C1 segment of cervical spinal cord (tissue), 14 donors: ENCODE measurements at regions not wholly inside any gene's neighbourhood (a gene's known extent, or its start where the extent isn't known, plus 50 kb on each side); places are given as distances from the start of the nearest gene placed in this dataset.

Experiments used
- DNase-seq, 14 donors: peaks; one replicate each; lab custom pipeline; 2025; lab: John Stamatoyannopoulos, UW

DNA sequence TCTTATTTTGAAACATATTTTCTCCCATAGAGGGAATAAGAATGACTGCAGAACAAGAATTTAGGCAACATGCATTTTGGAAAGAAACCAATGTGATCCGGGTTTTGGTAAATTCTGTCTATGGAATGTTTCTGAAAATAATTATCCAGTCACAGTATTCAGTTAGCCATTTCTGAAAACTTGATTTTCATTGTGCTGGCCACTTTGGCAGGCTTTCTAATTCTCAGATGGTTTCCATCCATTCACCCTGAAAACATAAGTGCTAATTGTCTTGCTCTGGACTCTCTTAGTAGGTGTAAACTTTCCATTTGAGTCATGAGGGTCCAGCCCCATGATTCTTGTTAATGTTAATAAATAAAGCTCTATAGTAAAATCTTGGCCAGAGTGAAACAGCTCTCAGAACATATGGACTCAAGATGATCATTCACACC is 176.5 kb downstream of the RBM43 start:
- DNase-seq, result no peak

DNA sequence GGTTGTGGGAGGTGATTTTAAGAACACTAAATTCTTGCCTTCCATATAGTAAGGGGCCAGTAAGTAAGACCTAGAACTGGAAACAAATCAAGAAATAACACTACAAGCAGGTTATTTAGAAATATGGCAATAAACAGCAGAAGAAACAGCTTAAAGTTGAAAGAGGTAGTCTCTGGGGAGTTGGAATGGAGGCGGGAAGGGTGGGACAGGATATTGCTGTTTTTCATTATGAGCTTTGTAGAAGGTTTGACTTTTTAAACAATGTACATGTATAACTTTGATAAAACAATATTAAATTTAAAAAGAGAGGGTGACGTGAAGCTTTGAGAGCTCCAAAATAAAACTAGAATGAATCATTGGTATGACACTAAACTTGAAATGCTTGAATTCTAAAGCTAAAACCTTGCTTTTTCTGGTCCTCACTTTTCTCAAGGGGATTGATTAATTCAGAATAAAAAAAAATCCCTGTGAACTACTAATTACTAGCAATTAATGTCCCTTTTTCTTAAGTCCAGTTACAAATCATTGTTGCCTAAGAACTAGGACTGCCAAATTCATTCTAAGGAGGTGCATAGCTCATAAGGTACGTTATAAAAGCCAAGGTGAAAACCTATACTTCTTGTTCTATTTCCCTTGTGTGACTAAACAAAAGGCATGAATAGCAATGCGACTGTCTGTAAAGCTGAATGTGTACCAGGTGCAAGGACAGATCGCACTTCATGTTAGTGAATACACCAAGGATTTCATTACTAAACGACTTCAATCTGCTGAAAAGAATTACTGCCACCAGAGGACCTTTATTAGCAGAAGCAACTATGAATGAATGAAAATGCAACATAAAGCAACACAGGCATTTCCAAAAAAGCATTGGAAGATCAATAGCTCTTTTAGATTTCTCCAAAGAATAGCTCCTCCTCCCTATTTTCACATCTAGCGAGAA is 177.5 kb downstream of the RBM43 start:
- no peak for DNase-seq

DNA sequence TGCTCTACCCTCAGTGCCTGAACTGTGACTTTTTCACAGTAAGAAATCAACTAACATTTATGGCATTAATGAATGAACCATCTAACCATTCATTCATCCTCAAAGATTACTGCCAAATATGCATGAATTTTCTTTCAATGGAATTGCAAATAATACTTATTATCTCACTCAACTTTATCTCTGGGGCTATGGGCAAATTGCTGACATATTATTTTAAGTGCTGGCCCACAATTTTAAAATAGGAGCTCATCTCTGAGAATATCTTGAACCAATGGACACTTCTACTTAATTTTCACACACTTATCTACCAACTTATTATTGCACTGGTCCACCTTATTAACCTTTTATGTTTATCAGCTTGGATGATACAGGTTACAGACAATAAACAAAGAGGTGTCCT is 182.8 kb downstream of the RBM43 start:
- no peak for DNase-seq

DNA sequence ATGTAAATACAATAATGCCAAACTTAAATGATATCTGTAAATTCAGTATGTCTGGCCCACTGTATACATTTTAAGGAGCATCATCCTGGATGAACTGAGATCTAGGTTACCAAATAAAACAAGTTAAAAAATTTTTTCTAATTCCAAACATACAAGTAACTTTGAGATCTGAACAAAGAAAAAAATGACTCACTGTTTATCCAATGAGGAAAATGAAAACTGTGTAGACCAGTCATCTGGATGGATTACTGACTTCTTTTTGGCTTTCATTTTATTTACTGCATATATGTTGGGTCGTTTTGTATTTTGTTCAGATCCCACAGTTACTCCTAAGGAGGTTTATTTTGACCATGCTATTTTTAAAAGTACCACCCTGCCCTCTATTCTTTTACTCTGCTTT is 189.8 kb downstream of the RBM43 start:
- DNase-seq, result no peak

DNA sequence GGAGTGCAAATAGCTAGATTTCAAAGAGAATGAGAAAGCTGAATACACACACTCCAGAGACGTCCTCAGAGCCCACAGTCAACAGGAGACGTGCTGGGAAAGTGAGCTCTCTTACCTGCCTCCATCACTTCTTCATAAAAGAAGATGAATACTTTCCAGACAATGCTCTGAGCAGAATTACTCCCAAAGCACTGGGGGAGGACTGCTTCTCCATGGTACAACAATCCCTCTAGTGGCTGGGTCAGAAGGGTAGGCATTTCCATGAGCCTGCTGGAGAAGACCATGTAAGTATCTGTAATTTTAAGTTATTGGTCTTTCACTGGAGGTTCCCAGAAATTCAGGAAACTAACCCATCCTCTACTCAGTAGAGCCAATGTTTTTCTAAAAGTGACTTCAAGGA is 190.3 kb downstream of the RBM43 start:
- no peak for DNase-seq

DNA sequence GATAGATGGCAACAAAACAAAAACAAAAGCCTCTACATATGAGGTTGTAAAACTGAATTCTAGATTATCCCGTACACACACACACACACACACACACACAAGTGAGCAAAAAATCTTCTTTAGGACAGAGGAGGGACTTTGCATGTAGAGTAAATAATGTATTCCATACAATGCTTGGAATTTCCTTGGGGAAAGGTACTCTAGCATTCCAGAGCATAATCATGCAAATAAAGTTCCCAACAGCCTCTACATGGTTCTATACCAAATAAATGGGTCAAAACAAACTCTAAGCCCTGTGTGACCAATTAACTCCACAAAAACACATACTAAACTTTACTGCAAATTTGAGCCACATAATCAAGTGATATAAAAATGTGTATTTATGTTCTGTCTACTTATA is 191.4 kb downstream of the RBM43 start:
- DNase-seq, result no peak

DNA sequence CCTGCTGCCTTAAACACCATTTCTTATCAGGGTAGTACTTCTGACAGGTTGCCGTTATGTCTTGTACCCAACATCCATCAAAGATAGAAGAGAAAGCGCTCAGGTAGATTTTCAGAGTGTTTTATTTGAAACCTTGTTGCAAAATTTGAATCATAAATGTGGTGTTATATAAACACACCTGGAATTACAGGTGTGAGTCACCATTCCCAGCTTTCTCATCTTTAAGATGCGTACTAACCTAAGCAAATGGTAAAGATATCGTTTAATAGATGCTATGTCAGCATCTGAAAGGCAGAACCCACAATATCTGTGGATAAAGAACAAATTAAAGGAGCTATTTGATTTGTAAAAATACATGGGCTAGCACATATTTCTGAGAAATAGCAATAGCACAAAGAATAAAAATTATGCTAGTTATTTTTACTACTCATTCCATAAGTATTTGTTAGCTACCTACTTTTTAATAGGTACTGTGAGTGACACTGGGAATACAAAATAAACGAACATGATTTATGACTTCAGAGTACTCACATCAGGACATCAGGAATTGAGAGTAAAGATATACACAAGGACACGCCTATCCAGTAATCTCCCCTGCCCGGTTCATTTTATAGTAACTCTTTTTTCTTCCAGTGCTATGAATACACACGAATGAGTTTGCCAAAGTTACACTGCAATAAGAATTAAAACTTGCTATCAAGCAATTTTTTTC is 193.8 kb downstream of the RBM43 start:
- no peak for DNase-seq

DNA sequence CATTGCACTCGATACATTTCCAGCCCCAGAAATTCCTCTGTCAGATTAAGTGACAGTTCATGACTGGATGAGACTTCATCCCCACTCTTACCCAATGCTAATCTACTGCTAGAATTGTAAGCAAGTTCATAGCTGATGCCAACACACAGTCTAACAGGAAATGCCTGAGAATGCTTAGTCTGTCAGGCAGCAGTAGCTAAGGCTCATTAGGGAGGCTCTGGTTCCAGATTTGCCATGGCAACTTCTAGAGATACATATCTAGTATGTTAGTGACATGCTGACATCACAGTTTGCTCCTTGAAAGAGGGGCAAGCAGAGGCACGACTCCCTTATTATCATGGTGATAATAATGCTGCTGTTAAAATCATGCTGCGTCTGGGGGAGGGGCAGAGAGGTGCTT is 198.4 kb downstream of the RBM43 start:
- no peak for DNase-seq

DNA sequence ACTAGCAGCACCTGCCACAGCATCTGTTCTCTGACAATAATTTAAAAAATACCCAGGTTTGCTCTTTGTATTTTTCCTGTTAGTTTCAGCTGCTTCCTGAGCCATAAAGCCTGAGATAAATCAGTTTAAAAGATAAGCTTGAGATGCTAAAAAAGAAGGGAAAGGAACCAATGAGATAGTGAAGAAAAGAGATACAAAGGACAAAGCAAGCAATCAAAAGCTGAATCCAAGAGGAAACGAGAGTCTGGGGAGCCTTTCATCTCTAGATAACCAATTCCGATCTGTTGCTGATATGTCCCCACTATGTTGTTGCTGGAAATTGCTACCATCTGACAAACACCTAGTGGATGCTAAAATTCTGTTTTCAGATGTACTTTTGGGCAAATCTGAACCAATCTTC is 201.4 kb downstream of the RBM43 start:
- DNase-seq, result no peak

DNA sequence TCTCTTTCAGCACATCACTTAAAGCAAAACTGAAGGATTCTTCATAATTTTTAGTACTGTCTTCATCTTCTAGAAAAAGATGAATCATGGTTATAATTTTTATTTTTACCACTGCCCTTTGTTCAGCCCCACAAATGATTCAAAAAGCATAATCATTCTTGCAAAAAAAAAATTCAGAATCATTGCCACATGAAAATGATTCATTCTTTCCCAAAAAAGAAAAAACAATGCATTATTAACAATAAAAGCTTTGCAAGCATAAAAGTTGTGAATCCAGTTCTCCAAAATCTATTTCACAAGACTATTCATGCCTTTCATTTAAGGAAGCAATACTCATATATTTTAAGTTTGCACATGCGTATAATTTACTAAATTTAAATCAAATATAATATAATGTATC is 204.8 kb downstream of the RBM43 start:
- no peak for DNase-seq

DNA sequence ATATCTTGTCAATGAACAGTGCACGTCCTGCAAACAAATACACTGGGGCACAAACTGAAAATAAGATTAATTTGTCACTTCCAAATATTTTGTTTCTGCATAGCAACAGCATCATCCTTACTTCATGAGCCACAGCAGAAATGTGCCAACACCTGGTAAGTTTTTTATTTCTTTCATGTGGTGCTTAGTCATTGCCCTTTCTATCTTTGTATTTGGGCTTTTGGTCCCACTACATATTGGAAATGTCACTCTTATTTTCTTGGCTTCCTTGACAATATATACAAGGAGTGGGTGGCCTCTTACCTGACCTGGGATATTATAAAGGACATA is 208.0 kb downstream of the RBM43 start:
- DNase-seq, result no peak

DNA sequence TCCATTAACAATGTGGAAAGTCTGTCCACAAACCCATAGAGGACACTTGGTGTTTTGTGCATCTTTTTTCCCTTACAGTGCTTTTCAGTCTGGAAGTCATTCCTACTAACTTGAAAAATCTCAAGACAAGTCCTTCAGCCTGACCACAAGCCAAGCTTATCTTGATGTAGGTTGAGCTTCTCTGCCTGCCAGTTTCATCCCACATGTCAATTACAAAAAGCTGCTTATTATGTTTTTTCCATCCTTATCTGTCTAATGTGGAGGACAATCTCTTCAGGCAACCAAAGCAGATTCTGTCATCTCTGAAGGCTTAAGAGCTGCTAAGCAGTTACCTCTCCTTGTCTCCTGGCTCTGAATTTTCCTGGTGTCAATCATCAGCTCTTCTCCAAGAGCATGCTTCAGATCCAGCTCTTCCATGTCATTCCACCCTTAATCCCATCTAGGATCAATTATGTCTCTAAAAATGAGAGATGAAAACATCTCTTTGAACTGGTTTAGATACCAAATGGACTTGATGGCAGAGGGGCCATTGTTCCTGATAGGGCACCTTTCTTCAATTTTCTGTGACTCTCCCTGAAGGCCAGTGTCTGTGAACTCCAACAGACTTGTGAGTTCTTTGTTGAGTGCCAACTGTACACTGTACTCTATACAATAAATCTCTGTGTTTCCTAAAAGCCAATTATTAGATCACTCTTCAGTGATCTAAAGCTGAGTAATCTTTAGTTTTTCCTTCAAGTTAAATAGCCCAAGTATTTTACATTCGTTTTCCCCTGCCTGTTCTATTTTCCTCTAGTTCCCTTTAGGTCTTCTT is 208.6 kb downstream of the RBM43 start:
- no peak for DNase-seq

DNA sequence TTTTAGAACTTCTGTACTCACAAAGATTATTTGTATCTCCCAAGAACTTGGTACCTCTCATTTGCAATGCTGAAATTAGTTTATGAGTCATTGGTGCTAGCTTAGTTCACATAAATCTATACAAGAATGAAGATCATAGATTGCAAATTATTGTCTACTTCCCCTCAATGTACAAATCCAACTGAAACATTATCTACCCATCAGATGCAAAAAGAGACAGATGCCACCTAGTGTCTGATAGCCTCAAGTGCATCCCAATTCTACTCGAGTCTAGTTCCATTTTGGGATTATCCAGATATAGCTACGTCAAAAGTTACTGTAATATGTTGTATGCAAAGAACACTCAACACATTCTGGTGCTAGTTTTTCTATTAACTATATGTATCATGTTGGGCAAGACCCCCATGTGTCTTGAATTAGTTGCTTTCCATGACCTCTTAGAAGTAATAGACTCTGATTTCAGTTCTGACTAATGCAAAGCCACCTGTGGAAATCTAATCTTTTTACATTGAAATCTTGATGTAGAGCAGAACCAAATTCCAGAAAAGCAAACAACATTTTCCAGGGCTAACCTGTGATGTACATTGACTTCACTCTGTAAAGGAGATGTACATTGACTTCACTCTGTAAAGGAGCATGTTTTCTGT is 210.0 kb downstream of the RBM43 start:
- no peak for DNase-seq

DNA sequence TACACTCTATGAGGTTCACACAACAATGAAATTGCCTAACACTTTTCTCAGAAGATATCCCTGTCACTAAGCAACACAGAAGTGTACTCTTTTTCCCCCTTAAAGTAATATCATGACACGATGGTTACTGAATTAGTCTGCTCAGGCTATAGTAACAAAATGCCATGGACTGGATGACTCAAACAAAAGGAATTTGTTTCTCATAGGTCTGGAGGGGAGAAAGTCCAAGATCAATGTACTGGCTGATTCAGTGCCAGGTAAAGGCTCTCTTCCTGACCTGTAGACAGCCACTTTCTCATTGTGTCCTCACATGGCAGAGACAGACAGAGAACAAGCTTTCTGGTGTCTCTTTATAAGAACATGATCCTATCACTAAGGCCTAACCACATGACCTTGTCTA is 211.9 kb downstream of the RBM43 start:
- DNase-seq, result no peak

DNA sequence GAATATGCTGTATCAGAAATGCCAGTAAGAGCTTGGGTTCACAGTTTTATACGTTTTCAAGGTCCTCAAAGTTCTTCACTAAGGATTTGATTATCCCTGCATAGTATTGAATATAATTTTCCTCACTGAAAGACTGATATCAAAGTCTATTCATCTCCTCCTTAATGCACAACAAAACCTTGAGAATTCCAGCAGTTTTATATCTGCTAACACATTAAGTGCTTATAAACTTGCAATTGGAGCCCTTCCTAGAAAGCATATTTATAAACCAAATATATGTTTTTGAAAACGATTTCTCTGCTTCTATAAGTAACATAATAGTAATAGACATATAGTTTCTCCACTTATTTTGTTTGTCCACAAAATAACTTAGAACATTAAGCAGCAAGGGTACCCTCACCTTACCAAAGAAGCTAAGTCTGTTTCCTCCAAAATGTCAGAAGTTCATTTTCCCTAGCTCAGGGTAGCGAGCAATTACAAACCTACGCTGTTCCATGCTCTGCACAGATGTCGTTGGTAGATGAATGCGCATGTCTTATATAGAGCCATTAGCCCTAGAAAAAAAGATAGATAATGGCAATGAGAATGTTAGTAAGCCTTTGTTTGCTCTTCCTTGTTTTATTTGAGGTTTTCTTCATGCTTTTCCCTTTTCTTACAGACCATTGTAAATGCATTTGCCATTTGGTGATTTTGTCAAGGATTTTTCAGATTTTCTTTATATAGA is 213.2 kb downstream of the RBM43 start:
- no peak for DNase-seq

DNA sequence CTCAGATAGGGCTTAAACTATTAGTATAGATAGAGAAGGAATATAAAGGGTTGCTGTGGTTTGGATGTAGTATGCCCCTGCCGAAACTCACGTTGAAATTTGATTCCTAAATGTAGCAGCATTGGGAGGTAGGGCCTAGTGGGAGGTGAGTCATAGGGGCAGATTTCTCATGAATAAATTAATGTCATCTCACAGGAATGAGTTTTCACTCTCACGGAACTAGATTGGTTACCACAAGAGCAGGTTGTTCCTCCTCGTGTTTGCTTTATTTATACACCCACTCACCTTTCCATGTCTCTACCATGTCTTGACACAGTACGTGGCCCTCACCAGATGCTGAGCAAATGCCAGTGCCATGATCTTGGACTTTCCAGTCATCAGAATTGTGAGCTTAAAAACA is 218.2 kb downstream of the RBM43 start:
- DNase-seq, result no peak

DNA sequence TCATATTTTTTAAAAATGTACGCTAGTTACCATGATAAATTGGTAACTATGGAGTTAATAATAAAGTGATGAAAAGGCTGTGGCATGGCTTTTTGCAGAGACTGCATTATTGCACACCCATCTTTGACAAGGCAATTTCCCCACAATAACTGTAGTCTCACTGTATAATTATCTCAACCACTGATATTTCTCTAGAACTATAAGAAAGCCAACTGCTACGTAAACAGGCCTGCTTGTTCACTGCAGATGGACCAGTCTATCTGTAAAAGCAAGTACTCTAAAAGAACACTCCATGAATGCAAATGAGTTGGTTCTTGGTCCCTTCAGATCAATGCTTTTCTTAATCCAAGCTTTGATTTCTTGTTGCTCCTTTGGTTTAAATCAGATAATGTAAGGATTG is 218.7 kb downstream of the RBM43 start:
- no peak for DNase-seq

DNA sequence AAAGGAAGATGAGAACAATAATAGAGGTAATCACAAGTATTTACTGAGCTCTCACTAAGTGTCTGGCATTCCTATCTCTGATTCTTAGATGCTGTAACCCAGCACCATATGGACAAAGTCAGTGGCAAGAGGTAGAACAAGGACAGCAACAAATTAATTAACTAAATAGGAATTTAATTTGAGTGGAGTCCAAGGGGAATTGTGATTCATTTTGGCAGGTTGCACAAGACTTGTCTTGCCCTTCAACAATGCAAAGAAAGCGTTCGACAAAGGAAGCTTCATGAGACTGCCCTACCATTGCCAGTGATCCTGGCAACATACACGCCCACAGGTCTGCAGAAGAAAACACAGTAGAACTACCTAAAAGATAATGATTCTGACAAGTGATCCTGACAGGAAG is 221.6 kb downstream of the RBM43 start:
- DNase-seq, result no peak

DNA sequence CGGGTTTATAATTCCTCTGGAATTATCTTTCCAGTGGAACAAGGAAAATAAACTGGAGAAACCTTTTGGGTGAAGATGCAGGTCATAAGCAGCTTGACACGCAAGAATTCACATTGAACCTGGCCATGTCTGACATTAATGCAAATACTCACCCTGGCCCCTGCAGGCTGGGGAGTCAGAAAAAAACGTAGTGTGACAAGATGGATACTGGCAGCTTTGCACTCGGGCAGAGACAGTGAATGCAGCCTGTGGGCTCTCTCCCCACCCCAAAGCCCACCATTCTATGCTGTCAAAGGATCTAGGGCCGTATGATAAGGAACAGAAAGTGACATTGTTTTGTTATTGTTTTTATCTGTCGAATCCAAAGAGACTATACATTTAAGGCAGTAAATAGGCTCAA is 223.1 kb downstream of the RBM43 start:
- no peak for DNase-seq

DNA sequence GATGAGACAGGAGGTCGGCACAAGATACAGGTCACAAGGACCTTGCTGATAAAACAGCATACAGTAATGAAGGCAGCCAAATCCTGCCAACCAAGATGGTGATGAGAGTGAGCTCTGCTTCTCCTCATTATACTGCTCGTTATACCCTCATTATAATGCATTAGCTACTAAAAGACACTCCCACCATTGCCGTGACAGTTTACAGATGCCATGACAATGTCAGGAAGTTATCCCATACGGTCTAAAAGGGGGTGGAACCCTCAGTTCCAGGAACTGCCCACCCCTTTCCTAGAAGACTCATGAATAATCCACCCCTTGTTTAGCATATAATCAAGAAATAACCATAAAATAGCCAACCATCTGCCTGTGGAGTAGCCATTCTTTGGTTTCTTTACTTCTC is 224.2 kb downstream of the RBM43 start:
- DNase-seq, result no peak
